ELF-1 (cell line): ENCODE measurements at regions not wholly inside any gene's neighbourhood (a gene's known extent, or its start where the extent isn't known, plus 50 kb on each side); places are given as distances from the start of the nearest gene placed in this dataset.

ENCODE experiments used
- DNase-seq: peaks from one replicate; pipeline ENCODE4 v3.0.0-alpha.2; 2016; ENCODE audit warnings: low read depth, low spot score

- DNase-seq, result no peak
These were observed 111.0 kb downstream of the IRX5 start for GRCh38 chr16:55041540-55042234.

GRCh38 chr16:55042556-55043432, 112.1 kb downstream of the IRX5 start:
- no peak for DNase-seq

- DNase-seq, result no peak
These were observed 112.8 kb downstream of the IRX5 start for GRCh38 chr16:55043499-55043898.

- DNase-seq, result no peak
These were observed 113.7 kb downstream of the IRX5 start for GRCh38 chr16:55044201-55044975.

GRCh38 chr16:55045329-55045728, 114.7 kb downstream of the IRX5 start:
- DNase-seq, result no peak

- no peak for DNase-seq
These were observed 115.2 kb downstream of the IRX5 start for GRCh38 chr16:55045756-55046460.

GRCh38 chr16:55046513-55046912, 115.8 kb downstream of the IRX5 start:
- no peak for DNase-seq

- DNase-seq, result no peak
These were observed 116.3 kb downstream of the IRX5 start for GRCh38 chr16:55046916-55047315.

GRCh38 chr16:55047331-55047730, 116.7 kb downstream of the IRX5 start:
- DNase-seq, result no peak

GRCh38 chr16:55047903-55048497, 117.3 kb downstream of the IRX5 start:
- no peak for DNase-seq

GRCh38 chr16:55048745-55049144, 118.1 kb downstream of the IRX5 start:
- DNase-seq, result no peak

GRCh38 chr16:55051571-55052347, 121.1 kb downstream of the IRX5 start:
- DNase-seq, result no peak

GRCh38 chr16:55052348-55052734, 121.7 kb downstream of the IRX5 start:
- DNase-seq, result no peak

- no peak for DNase-seq
These were observed 122.2 kb downstream of the IRX5 start for GRCh38 chr16:55052741-55053415.

- DNase-seq, result no peak
These were observed 124.6 kb downstream of the IRX5 start for GRCh38 chr16:55055262-55055661.

- DNase-seq, result peak; percentile 71
These were observed 126.1 kb downstream of the IRX5 start for GRCh38 chr16:55056585-55057401.

GRCh38 chr16:55057866-55058265, 127.2 kb downstream of the IRX5 start:
- no peak for DNase-seq

GRCh38 chr16:55058576-55058975, 127.9 kb downstream of the IRX5 start:
- DNase-seq, result no peak

GRCh38 chr16:55059146-55059545, 128.5 kb downstream of the IRX5 start:
- no peak for DNase-seq
